ENCODE measurements at regions not wholly inside any gene's neighbourhood (a gene's known extent, or its start where the extent isn't known, plus 50 kb on each side); places are given as distances from the start of the nearest gene placed in this dataset.

GRCh38 chr7:18369011-18369410 is 126.5 kb upstream of the HDAC9 start:
- intact Hi-C loops (cut with DNase I; ENCODE audit: low total_unique reads) = no loop called here
- TF ChIP-seq CTCF (IDR thresholded peaks at IDR 0.05) (no peak), POLR2A (IDR thresholded peaks at IDR 0.05) (no peak)
- no peaks in the 10 kb centered on the region for H3K36me3 ChIP-seq
- DNase-seq = no peak
- no peaks in the 10 kb centered on the region for H3K27me3 ChIP-seq
- H3K4me3 ChIP-seq = no peak overlapping the region
- no peaks in the 10 kb centered on the region for H3K9me3 ChIP-seq
- no peak overlapping the region for H3K27ac ChIP-seq
- no peaks in the 10 kb centered on the region for H3K4me1 ChIP-seq

DNA sequence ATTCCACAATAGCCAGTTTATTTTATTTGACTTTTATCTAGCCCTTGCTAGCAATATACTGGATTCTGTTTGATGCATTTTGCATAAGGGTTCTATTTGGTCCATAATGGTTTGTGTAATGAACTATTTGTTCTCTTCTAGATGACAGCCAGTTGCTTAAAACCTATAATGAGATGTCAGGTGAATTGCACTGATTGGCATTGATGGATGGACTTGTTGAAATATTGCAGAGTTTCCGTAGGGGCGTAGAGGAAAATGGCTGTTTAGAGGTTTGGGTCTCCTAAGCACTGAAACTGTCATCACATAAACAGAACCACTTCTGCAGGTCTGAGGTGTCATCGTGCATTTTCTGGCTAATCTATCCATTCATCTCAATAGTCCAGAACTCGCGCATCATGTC is 124.9 kb upstream of the HDAC9 start:
- intact Hi-C loops (cut with DNase I; ENCODE audit: low total_unique reads) = no loop called here

DNA sequence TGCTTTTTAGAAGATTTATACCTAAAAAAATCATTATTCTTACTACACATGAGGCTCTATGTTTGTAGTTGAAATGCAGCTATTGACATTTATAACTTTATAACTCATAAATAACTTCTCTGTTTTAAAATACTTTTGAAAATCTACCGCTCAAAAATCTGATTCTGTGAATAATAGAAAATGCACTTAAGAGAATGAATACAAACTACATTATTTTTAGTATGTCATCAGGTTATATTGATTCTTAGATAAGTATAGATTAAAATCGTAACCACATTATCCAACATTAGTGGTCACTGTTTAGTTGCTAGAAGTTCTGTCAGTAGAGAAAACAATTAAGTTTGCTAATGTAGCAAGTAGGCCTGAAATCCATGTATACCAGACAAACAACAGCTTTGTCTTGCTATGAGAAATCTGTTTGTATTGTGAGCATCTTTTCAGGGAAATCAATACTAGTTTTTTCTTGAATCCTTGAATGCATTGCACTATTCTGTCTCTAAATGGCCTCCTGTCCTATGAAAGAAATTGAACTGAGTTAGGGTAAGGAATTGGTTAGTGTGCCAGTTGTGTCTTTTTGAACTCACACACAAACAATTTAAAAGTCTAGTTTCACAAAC is 116.5 kb upstream of the HDAC9 start:
- H3K36me3 ChIP-seq = no peaks in the 10 kb centered on the region
- intact Hi-C loops (cut with DNase I; ENCODE audit: low total_unique reads) = no loop called here
- TF ChIP-seq CTCF (IDR thresholded peaks at IDR 0.05) = no peak
- TF ChIP-seq POLR2A (IDR thresholded peaks at IDR 0.05) = no peak
- H3K4me1 ChIP-seq = no peaks in the 10 kb centered on the region
- H3K27ac ChIP-seq = no peak overlapping the region
- DNase-seq = no peak
- no peaks in the 10 kb centered on the region for H3K27me3 ChIP-seq
- H3K4me3 ChIP-seq = no peak overlapping the region
- no peaks in the 10 kb centered on the region for H3K9me3 ChIP-seq

More for the DNA sequence above, 124.9 kb upstream of the HDAC9 start:
- no peak overlapping the region for H3K4me3 ChIP-seq
- no peak overlapping the region for H3K27ac ChIP-seq
- TF ChIP-seq CTCF (IDR thresholded peaks at IDR 0.05) (no peak), POLR2A (IDR thresholded peaks at IDR 0.05) (no peak)
- H3K9me3 ChIP-seq = no peaks in the 10 kb centered on the region
- H3K27me3 ChIP-seq = no peaks in the 10 kb centered on the region
- DNase-seq = no peak
- H3K36me3 ChIP-seq = no peaks in the 10 kb centered on the region
- no peaks in the 10 kb centered on the region for H3K4me1 ChIP-seq

DNA sequence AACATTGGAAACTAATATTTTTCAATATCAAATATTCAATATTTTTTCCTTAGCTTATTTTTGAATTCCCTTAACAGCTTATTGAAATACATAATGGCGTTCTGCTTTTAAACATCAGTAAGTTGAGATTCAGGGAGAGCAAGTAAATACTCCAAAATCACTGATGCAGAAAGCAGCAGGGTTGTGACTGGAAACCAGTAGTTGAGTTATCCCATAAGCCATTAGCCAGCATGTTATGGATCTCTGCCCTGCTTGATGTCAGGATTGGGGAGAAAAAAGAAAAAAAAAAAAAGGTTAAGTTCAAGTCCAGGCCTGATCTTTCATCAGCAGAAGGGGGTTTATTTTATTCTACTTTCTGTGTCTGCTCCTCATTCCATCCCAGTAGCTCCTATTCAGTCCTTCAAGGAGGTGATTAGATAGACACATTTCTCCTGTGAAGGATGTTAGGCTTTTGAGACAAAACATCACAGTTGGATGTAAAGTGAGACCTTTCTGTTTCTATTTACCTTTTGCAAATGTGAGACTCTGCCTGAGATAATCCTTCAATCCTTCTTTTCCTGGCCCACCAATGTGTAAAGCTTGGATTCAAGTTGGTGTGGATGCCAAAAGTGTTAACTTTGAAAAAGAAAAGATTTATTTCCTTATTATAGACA is 110.9 kb upstream of the HDAC9 start:
- intact Hi-C loops (cut with DNase I; ENCODE audit: low total_unique reads) = no loop called here
- DNase-seq = no peak
- H3K36me3 ChIP-seq = no peaks in the 10 kb centered on the region
- TF ChIP-seq CTCF (IDR thresholded peaks at IDR 0.05) = no peak
- no peak overlapping the region for H3K4me3 ChIP-seq
- H3K27ac ChIP-seq = no peak overlapping the region
- no peaks in the 10 kb centered on the region for H3K27me3 ChIP-seq
- no peaks in the 10 kb centered on the region for H3K9me3 ChIP-seq
- H3K4me1 ChIP-seq = no peaks in the 10 kb centered on the region

DNA sequence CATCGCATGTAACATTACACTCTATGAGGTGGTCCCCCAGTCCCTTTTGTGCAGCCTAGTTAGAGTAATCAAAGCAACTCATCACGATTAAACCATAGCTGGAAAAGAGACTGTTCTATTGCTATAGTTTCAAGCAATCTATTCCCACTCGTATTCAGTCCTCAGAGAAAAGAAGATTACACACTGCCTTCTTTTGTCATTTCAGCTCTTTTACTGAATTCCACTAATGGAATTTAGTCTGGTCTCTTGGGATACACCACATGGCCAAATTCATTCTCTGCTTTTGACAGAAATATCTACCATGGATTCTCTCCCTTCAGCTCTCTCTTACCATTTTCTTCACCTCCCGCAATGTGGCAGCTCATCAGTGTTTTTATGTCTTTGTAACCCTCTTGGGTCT is 108.9 kb upstream of the HDAC9 start:
- intact Hi-C loops (cut with DNase I; ENCODE audit: low total_unique reads) = no loop called here
- DNase-seq = no peak
- no peaks in the 10 kb centered on the region for H3K9me3 ChIP-seq
- H3K27ac ChIP-seq = no peak overlapping the region
- no peaks in the 10 kb centered on the region for H3K27me3 ChIP-seq
- H3K4me1 ChIP-seq = no peaks in the 10 kb centered on the region
- no peak overlapping the region for H3K4me3 ChIP-seq
- H3K36me3 ChIP-seq = no peaks in the 10 kb centered on the region
- TF ChIP-seq CTCF (IDR thresholded peaks at IDR 0.05) (no peak), POLR2A (IDR thresholded peaks at IDR 0.05) (no peak)
